ENCODE measurements at regions not wholly inside any gene's neighbourhood (a gene's known extent, or its start where the extent isn't known, plus 50 kb on each side); places are given as distances from the start of the nearest gene placed in this dataset.

GRCh38 chr18:10124967-10125366, 211.2 kb downstream of the VAPA start:
- no peak for TF ChIP-seq CTCF (IDR thresholded peaks at IDR 0.05)
- TF ChIP-seq POLR2AphosphoS5 (IDR thresholded peaks at IDR 0.05; ENCODE audit: low read depth, low read length), result no peak

All from Panc1 (cell line).